ENCODE measurements at regions not wholly inside any gene's neighbourhood (a gene's known extent, or its start where the extent isn't known, plus 50 kb on each side); places are given as distances from the start of the nearest gene placed in this dataset.

DNA sequence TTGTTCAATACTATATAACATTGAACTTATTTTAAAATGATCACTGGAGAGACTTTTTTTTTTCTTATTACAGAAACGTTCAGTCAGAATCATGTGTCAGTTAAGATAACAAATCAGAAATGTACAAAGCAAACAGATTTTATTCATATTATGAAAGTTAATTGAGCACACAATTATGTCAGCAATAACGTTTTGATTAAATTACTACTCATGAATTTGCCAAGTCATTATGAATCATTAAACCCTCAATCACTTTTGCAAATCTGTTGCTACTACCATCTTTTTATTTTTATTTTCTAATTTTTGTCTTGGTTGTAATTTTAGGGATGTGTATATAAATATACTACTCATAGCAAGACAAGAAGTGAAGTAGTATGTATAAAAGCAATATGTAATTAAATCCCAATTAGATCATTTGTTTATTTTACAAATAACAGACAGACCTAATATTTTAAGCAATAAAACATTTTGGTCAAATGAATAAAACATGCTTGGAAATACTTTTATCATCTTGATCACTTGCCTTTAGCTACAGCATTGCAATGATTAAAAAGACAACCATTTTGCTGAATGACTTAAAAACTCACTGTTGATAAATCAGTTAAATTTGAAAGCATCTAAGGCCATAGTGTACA is 893.4 kb upstream of the MIR17HG start:
- 0 out of 2 replicates have a peak, but pooled peaks have one; percentile 12 for TF ChIP-seq GATA2 (IDR thresholded peaks at IDR 0.05; ENCODE audit: low read depth, low read length)
- peak; percentile 48 for TF ChIP-seq GATA3 (IDR thresholded peaks at IDR 0.05; ENCODE audit: low read depth, low read length)

All from SH-SY5Y (cell line).